ENCODE measurements at regions not wholly inside any gene's neighbourhood (a gene's known extent, or its start where the extent isn't known, plus 50 kb on each side); places are given as distances from the start of the nearest gene placed in this dataset.

GRCh38 chr1:29688471-29689365, 452.4 kb downstream of the PTPRU start:
- TF ChIP-seq CTCF (optimal IDR thresholded peaks at IDR 0.05 in 1 of 3, IDR thresholded peaks at IDR 0.05 in 1 of 3, conservative IDR thresholded peaks at IDR 0.05 in 1 of 3; ENCODE audit: extremely low read depth in 1 of 3, insufficient read depth in 2 of 3, low read length in 3 of 3): no peak
- no peak for TF ChIP-seq EZH2 (IDR thresholded peaks at IDR 0.05; ENCODE audit: low read length)

Data from keratinocyte (primary cell).